Kidney (tissue), 13 donors: ENCODE measurements at regions not wholly inside any gene's neighbourhood (a gene's known extent, or its start where the extent isn't known, plus 50 kb on each side); places are given as distances from the start of the nearest gene placed in this dataset.
"Not testable (repeated sequence)": the region's sequence is repeated elsewhere in the genome, so short reads cannot be mapped to it uniquely, and the experiment has no call there.

Experiments
- DNase-seq, 5 donors: peaks; one replicate each; pipeline ENCODE4 v3.0.0-alpha.2; 2013 to 2020
- FAIRE-seq: peaks from 2 replicates; lab custom pipeline; 2012; peaks lifted over from hg19 to GRCh38; lab: Jason Lieb, UNC
- H3K27ac ChIP-seq, 2 donors: one replicate each; pipeline ENCODE4 v1.7.0; 2013; ENCODE audit warnings: low read depth in 2 of 2, low read length in 2 of 2, inconsistent platforms in 1 of 2
- H3K27me3 ChIP-seq: one replicate; pipeline ENCODE4 v1.7.1; 2013; ENCODE audit warnings: low read length, inconsistent platforms; ENCODE audit not compliant: control insufficient read depth, insufficient read depth
- H3K36me3 ChIP-seq, 3 donors: one replicate each; pipeline versions ENCODE4 v1.7.0 to v1.7.1; 2013; ENCODE audit warnings: low read length in 3 of 3, control low read depth in 1 of 3, inconsistent platforms in 1 of 3; ENCODE audit not compliant: insufficient read depth in 3 of 3, control insufficient read depth in 2 of 3
- H3K4me1 ChIP-seq, 3 donors: one replicate each; pipeline versions ENCODE4 v1.7.0 to v1.7.1; 2013; ENCODE audit warnings: low read length in 3 of 3, inconsistent platforms in 1 of 3, low read depth in 1 of 3; ENCODE audit not compliant: control insufficient read depth in 2 of 3, insufficient read depth in 2 of 3
- H3K4me3 ChIP-seq, 3 donors: one replicate each; pipeline versions ENCODE4 v1.7.0 to v1.8.1; 2013; ENCODE audit warnings: low read length in 3 of 3, control low read depth in 1 of 3, inconsistent platforms in 1 of 3
- H3K9ac ChIP-seq, 3 donors: one replicate each; pipeline versions ENCODE4 v1.7.0 to v1.7.1; 2013; ENCODE audit warnings: low read length in 3 of 3, control low read depth in 1 of 3, inconsistent platforms in 1 of 3
- H3K9me3 ChIP-seq, 3 donors: one replicate each; pipeline versions ENCODE4 v1.7.0 to v1.7.1; 2013; ENCODE audit warnings: low read length in 3 of 3, control low read depth in 1 of 3, inconsistent platforms in 1 of 3; ENCODE audit not compliant: control insufficient read depth in 2 of 3, insufficient read depth in 1 of 3
- CTCF ChIP-seq: IDR thresholded peaks from 3 replicates; pipeline ENCODE4 v1.5.1; 2012; ENCODE audit warnings: mild to moderate bottlenecking, moderate library complexity, borderline replicate concordance; ENCODE audit not compliant: insufficient read depth; ENCODE audit errors: extremely low read depth
- intact Hi-C: fragments of 100-400 bp; cut with DNase I; formaldehyde crosslinking; loops from one replicate; pipeline ENCODE4 v1.11.1; 2022
- donor health status: control.
- donor health status: control.
- donor health status: control.
- donor health status: control.
- donor health status: control.
- donor health status: DM: yes; HTN: yes; CAD: no.
- donor health status: Normal renal cell carcinoma (clear cell type).

DNA sequence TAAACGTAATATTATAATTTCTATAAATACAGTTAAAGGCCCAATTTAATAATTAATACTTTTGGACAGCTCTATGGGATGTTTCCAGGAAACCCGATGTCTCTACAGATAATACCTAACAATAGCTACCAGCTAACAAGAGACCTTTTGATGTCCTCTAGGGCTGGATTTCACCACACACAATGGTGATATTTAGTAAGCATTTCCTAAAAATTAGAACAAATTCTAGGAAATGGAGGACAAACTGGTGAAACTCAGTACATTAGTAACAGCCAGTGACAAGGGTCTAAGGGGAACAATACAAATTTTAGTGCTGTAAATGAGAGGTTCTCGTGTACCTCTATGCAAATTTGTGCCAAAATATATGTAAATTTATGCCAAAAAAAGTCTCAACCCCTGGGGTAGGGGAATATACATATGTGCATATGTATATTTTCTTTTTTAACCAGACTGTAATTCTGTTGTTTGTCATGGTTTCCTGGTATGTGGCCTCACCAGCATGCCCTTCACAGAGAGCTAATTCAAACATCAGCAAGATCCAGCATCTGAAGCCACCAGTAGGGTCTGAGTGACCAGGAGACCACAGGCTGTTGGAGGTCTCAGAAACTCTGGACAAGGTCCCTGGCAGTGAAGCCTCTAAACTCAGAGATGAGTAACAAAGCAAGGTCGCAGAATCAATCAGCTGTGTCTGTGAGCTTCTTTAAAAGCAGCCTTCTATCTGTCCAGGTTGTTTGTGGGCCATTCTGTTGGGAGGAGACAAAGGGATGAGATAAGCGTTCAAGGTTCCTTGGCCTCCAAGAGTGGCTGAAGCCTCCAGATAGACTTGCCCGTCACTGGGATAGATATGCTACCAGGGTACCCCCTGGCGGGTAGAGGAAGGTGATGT, 235.1 kb upstream of the RREB1 start:
- Histone ChIP-seq H3K4me1 (no peaks in the 10 kb centered on the region), H3K9me3 (no peaks in the 10 kb centered on the region), H3K36me3 (no peaks in the 10 kb centered on the region), H3K4me3 (no peak overlapping the region), H3K27me3 (no peaks in the 10 kb centered on the region), H3K9ac (no peak overlapping the region), H3K27ac (no peak overlapping the region)
- intact Hi-C loops, result no loop called here
- FAIRE-seq (no peak), DNase-seq (no peak)
- no peak for TF ChIP-seq CTCF

GRCh38 chr6:6873778-6874177, 234.0 kb upstream of the RREB1 start:
- H3K36me3 ChIP-seq, result no peaks in the 10 kb centered on the region
- intact Hi-C loops, result no loop called here
- H3K4me1 ChIP-seq, result no peaks in the 10 kb centered on the region
- no peak for DNase-seq
- no peaks in the 10 kb centered on the region for H3K9me3 ChIP-seq
- no peaks in the 10 kb centered on the region for H3K27me3 ChIP-seq
- no peak overlapping the region for H3K4me3 ChIP-seq
- no peak overlapping the region for H3K9ac ChIP-seq
- no peak overlapping the region for H3K27ac ChIP-seq
- no peak for TF ChIP-seq CTCF
- no peak for FAIRE-seq

GRCh38 chr6:6875818-6876470, 231.8 kb upstream of the RREB1 start:
- Histone ChIP-seq H3K36me3 (no peaks in the 10 kb centered on the region), H3K9ac (no peak overlapping the region), H3K4me1 (no peaks in the 10 kb centered on the region), H3K4me3 (no peak overlapping the region), H3K9me3 (no peaks in the 10 kb centered on the region), H3K27me3 (no peaks in the 10 kb centered on the region), H3K27ac (no peak overlapping the region)
- DNase-seq, result no peak
- no peak for FAIRE-seq
- TF ChIP-seq CTCF, result no peak
- intact Hi-C loops, result no loop called here

DNA sequence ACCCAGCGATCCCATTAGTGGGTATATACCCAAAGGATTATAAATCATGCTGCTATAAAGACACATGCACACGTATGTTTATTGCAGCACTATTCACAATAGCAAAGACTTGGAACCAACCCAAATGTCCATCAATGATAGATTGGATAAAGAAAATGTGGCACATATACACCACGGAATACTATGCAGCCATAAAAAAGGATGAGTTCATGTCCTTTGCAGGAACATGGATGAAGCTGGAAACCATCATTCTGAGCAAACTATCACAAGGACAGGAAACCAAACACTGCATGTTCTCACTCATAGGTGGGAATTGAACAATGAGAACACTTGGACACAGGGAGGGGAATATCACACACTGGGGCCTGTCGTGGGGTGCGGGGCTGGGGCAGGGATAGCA, 230.0 kb upstream of the RREB1 start:
- H3K9ac ChIP-seq, H3K27ac ChIP-seq, DNase-seq, H3K4me3 ChIP-seq, H3K27me3 ChIP-seq, H3K36me3 ChIP-seq, intact Hi-C loops, H3K4me1 ChIP-seq, FAIRE-seq, H3K9me3 ChIP-seq: not testable (repeated sequence)
